ENCODE measurements at regions not wholly inside any gene's neighbourhood (a gene's known extent, or its start where the extent isn't known, plus 50 kb on each side); places are given as distances from the start of the nearest gene placed in this dataset.
"Not testable (repeated sequence)": the region's sequence is repeated elsewhere in the genome, so short reads cannot be mapped to it uniquely, and the experiment has no call there.

GRCh38 chr4:167842487-167842886 lies 249.8 kb upstream of the ANXA10 start:
- no peak for DNase-seq

- DNase-seq: no peak
Measured at GRCh38 chr4:167854881-167855280, 237.5 kb upstream of the ANXA10 start.

- not testable (repeated sequence) for DNase-seq
Measured at GRCh38 chr4:167858127-167858526, 234.2 kb upstream of the ANXA10 start.

- DNase-seq: no peak
Measured at GRCh38 chr4:167867191-167867590, 225.1 kb upstream of the ANXA10 start.

- DNase-seq: no peak
Measured at GRCh38 chr4:167868163-167868562, 224.2 kb upstream of the ANXA10 start.

- DNase-seq: no peak
Measured at GRCh38 chr4:167873496-167873895, 218.8 kb upstream of the ANXA10 start.

GRCh38 chr4:167876091-167876490 lies 216.2 kb upstream of the ANXA10 start:
- not testable (repeated sequence) for DNase-seq

GRCh38 chr4:167877826-167878225 lies 214.5 kb upstream of the ANXA10 start:
- not testable (repeated sequence) for DNase-seq

- no peak for DNase-seq
Measured at GRCh38 chr4:167883266-167883665, 209.1 kb upstream of the ANXA10 start.

GRCh38 chr4:167885071-167885470 lies 207.3 kb upstream of the ANXA10 start:
- DNase-seq: no peak

- no peak for DNase-seq
Measured at GRCh38 chr4:167885872-167886271, 206.5 kb upstream of the ANXA10 start.

- no peak for DNase-seq
Measured at GRCh38 chr4:167887726-167888125, 204.6 kb upstream of the ANXA10 start.

- DNase-seq: no peak
Measured at GRCh38 chr4:167890226-167890625, 202.1 kb upstream of the ANXA10 start.

- no peak for DNase-seq
Measured at GRCh38 chr4:167893531-167893930, 198.8 kb upstream of the ANXA10 start.

GRCh38 chr4:167896260-167896659 lies 196.1 kb upstream of the ANXA10 start:
- DNase-seq: not testable (repeated sequence)

- DNase-seq: no peak
Measured at GRCh38 chr4:167897116-167897515, 195.2 kb upstream of the ANXA10 start.

- no peak for DNase-seq
Measured at GRCh38 chr4:167903291-167903721, 189.0 kb upstream of the ANXA10 start.

GRCh38 chr4:167906851-167907250 lies 185.5 kb upstream of the ANXA10 start:
- no peak for DNase-seq

GRCh38 chr4:167908816-167909215 lies 183.5 kb upstream of the ANXA10 start:
- DNase-seq: no peak

GRCh38 chr4:167912535-167912934 lies 179.8 kb upstream of the ANXA10 start:
- not testable (repeated sequence) for DNase-seq

- DNase-seq: no peak
Measured at GRCh38 chr4:167918077-167918476, 174.3 kb upstream of the ANXA10 start.

GRCh38 chr4:167930166-167930565 lies 162.2 kb upstream of the ANXA10 start:
- no peak for DNase-seq

- DNase-seq: no peak
Measured at GRCh38 chr4:167934216-167934615, 158.1 kb upstream of the ANXA10 start.

GRCh38 chr4:167939863-167940616 lies 152.3 kb upstream of the ANXA10 start:
- no peak for DNase-seq
